ENCODE measurements at regions not wholly inside any gene's neighbourhood (a gene's known extent, or its start where the extent isn't known, plus 50 kb on each side); places are given as distances from the start of the nearest gene placed in this dataset.

DNA sequence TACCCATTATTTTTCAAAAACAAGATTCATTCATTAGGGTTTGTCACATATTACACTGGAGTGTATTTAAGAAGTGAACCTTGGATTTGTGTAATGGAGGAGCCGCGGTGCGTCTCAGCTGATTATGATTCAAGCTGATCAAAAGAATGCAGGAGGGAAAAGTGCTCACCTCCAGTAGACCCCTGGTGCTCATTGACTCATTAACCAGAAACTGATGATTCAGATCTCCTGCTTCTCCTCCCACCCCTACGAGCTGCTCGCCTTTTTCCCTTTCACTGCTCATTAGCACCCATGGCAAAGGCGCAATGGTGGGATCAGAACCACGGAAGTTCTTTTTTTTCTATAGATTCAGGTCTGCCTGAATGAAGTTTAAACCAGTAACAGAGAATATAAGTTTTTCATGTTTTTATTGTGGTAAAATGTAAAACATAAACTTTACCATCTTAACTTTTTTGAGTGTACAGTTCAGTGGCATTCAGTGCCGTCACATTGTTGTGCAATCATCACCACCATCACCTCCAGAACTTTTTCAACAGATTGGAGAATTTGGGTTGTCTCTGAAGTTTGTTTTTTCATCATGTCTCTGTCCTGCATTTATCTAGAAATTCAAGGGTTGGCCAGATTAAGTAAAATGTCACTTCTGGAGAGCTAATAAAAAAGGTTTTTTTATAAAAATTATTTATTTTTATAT, 101.6 kb downstream of the LINC00237 start:
- Histone ChIP-seq H3K4me1 (ENCODE audit: insufficient read depth, poor library complexity, severe bottlenecking) (no peaks in the 10 kb centered on the region), H3K36me3 (ENCODE audit: low read depth) (no peaks in the 10 kb centered on the region), H3K9me3 (ENCODE audit: severe bottlenecking) (no peaks in the 10 kb centered on the region), H3K27ac (ENCODE audit: poor library complexity, severe bottlenecking) (no peak overlapping the region), H3K4me3 (ENCODE audit: severe bottlenecking) (no peak overlapping the region), H3K27me3 (ENCODE audit: insufficient read depth, poor library complexity, severe bottlenecking) (no peaks in the 10 kb centered on the region)
- no peak for DNase-seq (ENCODE audit: low spot score)
- TF ChIP-seq, protein P1, sequence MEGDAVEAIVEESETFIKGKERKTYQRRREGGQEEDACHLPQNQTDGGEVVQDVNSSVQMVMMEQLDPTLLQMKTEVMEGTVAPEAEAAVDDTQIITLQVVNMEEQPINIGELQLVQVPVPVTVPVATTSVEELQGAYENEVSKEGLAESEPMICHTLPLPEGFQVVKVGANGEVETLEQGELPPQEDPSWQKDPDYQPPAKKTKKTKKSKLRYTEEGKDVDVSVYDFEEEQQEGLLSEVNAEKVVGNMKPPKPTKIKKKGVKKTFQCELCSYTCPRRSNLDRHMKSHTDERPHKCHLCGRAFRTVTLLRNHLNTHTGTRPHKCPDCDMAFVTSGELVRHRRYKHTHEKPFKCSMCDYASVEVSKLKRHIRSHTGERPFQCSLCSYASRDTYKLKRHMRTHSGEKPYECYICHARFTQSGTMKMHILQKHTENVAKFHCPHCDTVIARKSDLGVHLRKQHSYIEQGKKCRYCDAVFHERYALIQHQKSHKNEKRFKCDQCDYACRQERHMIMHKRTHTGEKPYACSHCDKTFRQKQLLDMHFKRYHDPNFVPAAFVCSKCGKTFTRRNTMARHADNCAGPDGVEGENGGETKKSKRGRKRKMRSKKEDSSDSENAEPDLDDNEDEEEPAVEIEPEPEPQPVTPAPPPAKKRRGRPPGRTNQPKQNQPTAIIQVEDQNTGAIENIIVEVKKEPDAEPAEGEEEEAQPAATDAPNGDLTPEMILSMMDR (IDR thresholded peaks at IDR 0.05; ENCODE audit: poor library complexity, severe bottlenecking) = no peak
- no peak for ATAC-seq (ENCODE audit: low read depth)

GRCh38 chr20:21003902-21004301, 102.3 kb downstream of the LINC00237 start:
- Histone ChIP-seq H3K4me1 (ENCODE audit: insufficient read depth, poor library complexity, severe bottlenecking) (no peaks in the 10 kb centered on the region), H3K36me3 (ENCODE audit: low read depth) (no peaks in the 10 kb centered on the region), H3K27me3 (ENCODE audit: insufficient read depth, poor library complexity, severe bottlenecking) (no peaks in the 10 kb centered on the region), H3K27ac (ENCODE audit: poor library complexity, severe bottlenecking) (no peak overlapping the region), H3K9me3 (ENCODE audit: severe bottlenecking) (no peaks in the 10 kb centered on the region), H3K4me3 (ENCODE audit: severe bottlenecking) (no peak overlapping the region)
- ATAC-seq (ENCODE audit: low read depth) (0 out of 3 replicates have a peak, but pooled peaks have one; percentile 23), DNase-seq (ENCODE audit: low spot score) (no peak)
- TF ChIP-seq, protein P1 (IDR thresholded peaks at IDR 0.05; ENCODE audit: poor library complexity, severe bottlenecking) = no peak

DNA sequence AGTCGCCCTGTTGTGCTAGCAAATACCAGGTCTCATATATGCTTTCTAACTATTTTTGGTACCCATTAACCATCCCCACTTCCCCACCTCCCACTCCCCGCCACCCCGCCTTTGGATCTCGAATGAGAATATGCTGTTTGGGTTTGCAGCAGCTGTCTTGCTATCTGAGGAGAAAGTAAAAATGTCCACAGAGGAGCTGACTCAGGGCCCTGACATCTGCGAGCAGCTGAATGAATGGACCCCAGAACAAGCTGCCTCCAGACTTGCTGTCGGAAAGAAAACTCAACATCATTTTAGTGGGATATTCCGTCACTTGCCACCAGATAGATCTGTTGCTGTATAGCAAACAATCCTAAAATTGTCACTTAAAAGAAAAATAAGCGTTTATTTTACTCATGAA, 103.7 kb downstream of the LINC00237 start:
- H3K36me3 ChIP-seq (ENCODE audit: low read depth) = no peaks in the 10 kb centered on the region
- no peak for DNase-seq (ENCODE audit: low spot score)
- no peaks in the 10 kb centered on the region for H3K27me3 ChIP-seq (ENCODE audit: insufficient read depth, poor library complexity, severe bottlenecking)
- no peak overlapping the region for H3K4me3 ChIP-seq (ENCODE audit: severe bottlenecking)
- no peak for ATAC-seq (ENCODE audit: low read depth)
- no peaks in the 10 kb centered on the region for H3K9me3 ChIP-seq (ENCODE audit: severe bottlenecking)
- no peak overlapping the region for H3K27ac ChIP-seq (ENCODE audit: poor library complexity, severe bottlenecking)
- TF ChIP-seq, protein P1 (IDR thresholded peaks at IDR 0.05; ENCODE audit: poor library complexity, severe bottlenecking) = no peak
- H3K4me1 ChIP-seq (ENCODE audit: insufficient read depth, poor library complexity, severe bottlenecking) = no peaks in the 10 kb centered on the region

- DNase-seq (ENCODE audit: low spot score) (no peak), ATAC-seq (ENCODE audit: low read depth) (no peak)
- Histone ChIP-seq H3K4me3 (ENCODE audit: severe bottlenecking) (no peak overlapping the region), H3K36me3 (ENCODE audit: low read depth) (no peaks in the 10 kb centered on the region), H3K27ac (ENCODE audit: poor library complexity, severe bottlenecking) (no peak overlapping the region), H3K27me3 (ENCODE audit: insufficient read depth, poor library complexity, severe bottlenecking) (peaks cover 32% of the 10 kb centered on the region), H3K4me1 (ENCODE audit: insufficient read depth, poor library complexity, severe bottlenecking) (no peaks in the 10 kb centered on the region), H3K9me3 (ENCODE audit: severe bottlenecking) (no peaks in the 10 kb centered on the region)
- TF ChIP-seq, protein P1 (IDR thresholded peaks at IDR 0.05; ENCODE audit: poor library complexity, severe bottlenecking) = no peak
These were observed 112.8 kb downstream of the LINC00237 start for GRCh38 chr20:20993372-20993771.

- DNase-seq (ENCODE audit: low spot score) (no peak), ATAC-seq (ENCODE audit: low read depth) (no peak)
- Histone ChIP-seq H3K4me1 (ENCODE audit: insufficient read depth, poor library complexity, severe bottlenecking) (no peaks in the 10 kb centered on the region), H3K27ac (ENCODE audit: poor library complexity, severe bottlenecking) (no peak overlapping the region), H3K4me3 (ENCODE audit: severe bottlenecking) (no peak overlapping the region), H3K27me3 (ENCODE audit: insufficient read depth, poor library complexity, severe bottlenecking) (peaks cover 32% of the 10 kb centered on the region), H3K36me3 (ENCODE audit: low read depth) (no peaks in the 10 kb centered on the region), H3K9me3 (ENCODE audit: severe bottlenecking) (no peaks in the 10 kb centered on the region)
- TF ChIP-seq, protein P1 (IDR thresholded peaks at IDR 0.05; ENCODE audit: poor library complexity, severe bottlenecking) = no peak
These were observed 113.3 kb downstream of the LINC00237 start for GRCh38 chr20:20992686-20993360.
